BLaER1 treated with 17β-estradiol and CSF1 and Interleukin-3, amounts not matched to agents 10 nM and 100 nM (cell line): ENCODE measurements at regions not wholly inside any gene's neighbourhood (a gene's known extent, or its start where the extent isn't known, plus 50 kb on each side); places are given as distances from the start of the nearest gene placed in this dataset.
A peak's percentile ranks its signal among the peaks of the same experiment; 100 is the strongest.
"Not testable (repeated sequence)": the region's sequence is repeated elsewhere in the genome, so short reads cannot be mapped to it uniquely, and the experiment has no call there.

ENCODE experiments used
- H3K27ac ChIP-seq, 11 experiments: shearing (Covaris generic); formaldehyde crosslinking; 2 replicates each; pipeline ENCODE4 v1.8.1; 2022
- H3K27me3 ChIP-seq, 11 experiments: shearing (Covaris generic); formaldehyde crosslinking; 2 replicates each; pipeline ENCODE4 v1.8.1; 2022
- H3K36me3 ChIP-seq, 11 experiments: shearing (Covaris generic); formaldehyde crosslinking; 2 replicates each; pipeline ENCODE4 v1.8.1; 2022
- H3K4me1 ChIP-seq, 10 experiments: shearing (Covaris generic); formaldehyde crosslinking; 2 replicates each; pipeline ENCODE4 v1.8.1; 2022
- H3K4me2 ChIP-seq, 11 experiments: shearing (Covaris generic); formaldehyde crosslinking; 2 replicates each; pipeline ENCODE4 v1.8.1; 2022
- H3K4me3 ChIP-seq, 10 experiments: shearing (Covaris generic); formaldehyde crosslinking; 2 replicates each; pipeline ENCODE4 v1.8.1; 2022
- H3K9ac ChIP-seq, 11 experiments: shearing (Covaris generic); formaldehyde crosslinking; 2 replicates each; pipeline ENCODE4 v1.8.1; 2022
- H3K9me3 ChIP-seq, 11 experiments: shearing (Covaris generic); formaldehyde crosslinking; replicated peaks in 1 of 11; 2 replicates each; pipeline ENCODE4 v1.8.1; 2022
- H4K20me1 ChIP-seq, 11 experiments: shearing (Covaris generic); formaldehyde crosslinking; 2 replicates each; pipeline ENCODE4 v1.8.1; 2022
- Cebpa-rat ChIP-seq, 11 experiments: shearing (Covaris generic); IDR thresholded peaks; 2 replicates each; pipeline ENCODE4 v1.8.1; 2022

GRCh38 chr6:167689278-167689677, 137.4 kb upstream of the AFDN start:
- H3K9ac ChIP-seq, result no peak overlapping the region
- H3K4me1 ChIP-seq, result peaks cover 39 to 85% (median 75%) of the 10 kb centered on the region in 10 experiments
- H3K27me3 ChIP-seq, result peaks cover 0 to 8% (median 0%) of the 10 kb centered on the region in 11 experiments; a peak in 2 of 22 replicates
- peaks cover 0 to 7% (median 0%) of the 10 kb centered on the region in 11 experiments; a peak in 6 of 22 replicates for H3K9me3 ChIP-seq
- no peak for TF ChIP-seq Cebpa-rat (IDR thresholded peaks at IDR 0.05)
- peak overlapping the region in 9 of 11 experiments; percentile 18 to 68 (median 59); a peak in 19 of 22 replicates for H3K4me2 ChIP-seq
- no peaks in the 10 kb centered on the region for H3K36me3 ChIP-seq
- no peak overlapping the region for H3K27ac ChIP-seq
- H3K4me3 ChIP-seq, result no peak overlapping the region
- H4K20me1 ChIP-seq, result no peaks in the 10 kb centered on the region

GRCh38 chr6:167689751-167690150, 137.0 kb upstream of the AFDN start:
- H3K9me3 ChIP-seq, result peaks cover 0 to 7% (median 0%) of the 10 kb centered on the region in 11 experiments; a peak in 6 of 22 replicates
- TF ChIP-seq Cebpa-rat (IDR thresholded peaks at IDR 0.05), result no peak
- H3K4me2 ChIP-seq, result peak overlapping the region in 9 of 11 experiments; percentile 18 to 68 (median 59); a peak in 19 of 22 replicates
- peaks cover 0 to 8% (median 0%) of the 10 kb centered on the region in 11 experiments; a peak in 2 of 22 replicates for H3K27me3 ChIP-seq
- H3K9ac ChIP-seq, result no peak overlapping the region
- no peak overlapping the region for H3K4me3 ChIP-seq
- no peaks in the 10 kb centered on the region for H3K36me3 ChIP-seq
- H4K20me1 ChIP-seq, result no peaks in the 10 kb centered on the region
- no peak overlapping the region for H3K27ac ChIP-seq
- H3K4me1 ChIP-seq, result peaks cover 35 to 81% (median 70%) of the 10 kb centered on the region in 10 experiments

GRCh38 chr6:167690167-167690922, 136.4 kb upstream of the AFDN start:
- not testable (repeated sequence) for H3K36me3 ChIP-seq, H3K9me3 ChIP-seq, H4K20me1 ChIP-seq, H3K9ac ChIP-seq, H3K27me3 ChIP-seq, H3K4me3 ChIP-seq, H3K27ac ChIP-seq
- Histone ChIP-seq H3K4me1 (peaks cover 29 to 75% (median 64%) of the 10 kb centered on the region in 10 experiments), H3K4me2 (peak overlapping the region in 7 of 11 experiments; percentile 47 to 68 (median 62); a peak in 11 of 22 replicates)

GRCh38 chr6:167690931-167691330, 135.8 kb upstream of the AFDN start:
- Histone ChIP-seq H3K27ac (no peak overlapping the region), H3K4me1 (peaks cover 23 to 69% (median 58%) of the 10 kb centered on the region in 10 experiments), H3K9me3 (peaks cover 0 to 7% (median 0%) of the 10 kb centered on the region in 11 experiments; a peak in 6 of 22 replicates), H4K20me1 (no peaks in the 10 kb centered on the region), H3K27me3 (peaks cover 0 to 4% (median 0%) of the 10 kb centered on the region in 11 experiments; a peak in 1 of 22 replicates), H3K4me3 (no peak overlapping the region), H3K36me3 (no peaks in the 10 kb centered on the region), H3K9ac (no peak overlapping the region), H3K4me2 (peak overlapping the region in 5 of 11 experiments; percentile 5 to 65 (median 47); a peak in 6 of 22 replicates)
- no peak for TF ChIP-seq Cebpa-rat (IDR thresholded peaks at IDR 0.05)

GRCh38 chr6:167691533-167692312, 135.0 kb upstream of the AFDN start:
- H3K27ac ChIP-seq, result no peak overlapping the region
- peaks cover 0 to 7% (median 0%) of the 10 kb centered on the region in 11 experiments; a peak in 6 of 22 replicates for H3K9me3 ChIP-seq
- peaks cover 0 to 4% (median 0%) of the 10 kb centered on the region in 11 experiments; a peak in 1 of 22 replicates for H3K27me3 ChIP-seq
- H3K4me3 ChIP-seq, result no peak overlapping the region
- peaks cover 23 to 67% (median 53%) of the 10 kb centered on the region in 10 experiments for H3K4me1 ChIP-seq
- no peak overlapping the region for H3K9ac ChIP-seq
- H3K36me3 ChIP-seq, result no peaks in the 10 kb centered on the region
- H3K4me2 ChIP-seq, result peak overlapping the region in 10 of 11 experiments; percentile 4 to 60 (median 24); a peak in 14 of 22 replicates
- no peaks in the 10 kb centered on the region for H4K20me1 ChIP-seq
- TF ChIP-seq Cebpa-rat (IDR thresholded peaks at IDR 0.05), result no peak

GRCh38 chr6:167693478-167693877, 133.2 kb upstream of the AFDN start:
- H3K4me1 ChIP-seq, result peaks cover 39 to 72% (median 55%) of the 10 kb centered on the region in 10 experiments
- peak overlapping the region in 1 of 11 experiments; percentile 44; a peak in 2 of 22 replicates for H3K4me2 ChIP-seq
- not testable (repeated sequence) for H3K27ac ChIP-seq, H3K36me3 ChIP-seq, H3K4me3 ChIP-seq, H4K20me1 ChIP-seq, H3K9ac ChIP-seq, H3K27me3 ChIP-seq, H3K9me3 ChIP-seq

GRCh38 chr6:167695831-167696230, 130.9 kb upstream of the AFDN start:
- H3K36me3 ChIP-seq, result no peaks in the 10 kb centered on the region
- no peak overlapping the region for H3K27ac ChIP-seq
- no peak overlapping the region for H3K4me3 ChIP-seq
- H3K9ac ChIP-seq, result no peak overlapping the region
- peaks cover 48 to 75% (median 60%) of the 10 kb centered on the region in 10 experiments for H3K4me1 ChIP-seq
- peak overlapping the region in 4 of 11 experiments; percentile 5 to 93 (median 60); a peak in 4 of 22 replicates for H3K4me2 ChIP-seq
- H3K27me3 ChIP-seq, result no peaks in the 10 kb centered on the region
- H3K9me3 ChIP-seq, result peaks cover 0 to 7% (median 0%) of the 10 kb centered on the region in 11 experiments; a peak in 6 of 22 replicates
- no peaks in the 10 kb centered on the region for H4K20me1 ChIP-seq
- TF ChIP-seq Cebpa-rat (IDR thresholded peaks at IDR 0.05), result no peak

- no peak for TF ChIP-seq Cebpa-rat (IDR thresholded peaks at IDR 0.05)
- Histone ChIP-seq H3K4me2 (peak overlapping the region in 5 of 11 experiments; percentile 5 to 93 (median 90); a peak in 4 of 22 replicates), H3K4me1 (peaks cover 48 to 75% (median 61%) of the 10 kb centered on the region in 10 experiments), H3K4me3 (no peak overlapping the region), H3K27ac (no peak overlapping the region), H3K27me3 (no peaks in the 10 kb centered on the region), H4K20me1 (no peaks in the 10 kb centered on the region), H3K9me3 (peaks cover 0 to 7% (median 0%) of the 10 kb centered on the region in 11 experiments; a peak in 6 of 22 replicates), H3K36me3 (no peaks in the 10 kb centered on the region), H3K9ac (no peak overlapping the region)
Observed at GRCh38 chr6:167696296-167696695, 130.4 kb upstream of the AFDN start.

- peaks cover 52 to 75% (median 60%) of the 10 kb centered on the region in 10 experiments for H3K4me1 ChIP-seq
- no peak overlapping the region for H3K4me3 ChIP-seq
- H3K9me3 ChIP-seq, result peaks cover 0 to 7% (median 0%) of the 10 kb centered on the region in 11 experiments; a peak in 6 of 22 replicates
- H3K27ac ChIP-seq, result peak overlapping the region in 4 of 11 experiments; percentile 16 to 98 (median 96); a peak in 3 of 22 replicates
- TF ChIP-seq Cebpa-rat (IDR thresholded peaks at IDR 0.05), result no peak
- H3K27me3 ChIP-seq, result no peaks in the 10 kb centered on the region
- peak overlapping the region; percentile 37 to 96 (median 90) for H3K4me2 ChIP-seq
- no peaks in the 10 kb centered on the region for H4K20me1 ChIP-seq
- H3K9ac ChIP-seq, result no peak overlapping the region
- H3K36me3 ChIP-seq, result no peaks in the 10 kb centered on the region
Observed at GRCh38 chr6:167697316-167697715, 129.4 kb upstream of the AFDN start.
